ENCODE measurements at regions not wholly inside any gene's neighbourhood (a gene's known extent, or its start where the extent isn't known, plus 50 kb on each side); places are given as distances from the start of the nearest gene placed in this dataset.

GRCh38 chr12:77629141-77629540, 201.6 kb upstream of the NAV3 start:
- no peak for DNase-seq (ENCODE audit: low read depth in 2 of 2)

GRCh38 chr12:77625441-77625840, 205.3 kb upstream of the NAV3 start:
- no peak for DNase-seq (ENCODE audit: low read depth in 2 of 2)

- DNase-seq (ENCODE audit: low read depth in 2 of 2): no peak
Measured at GRCh38 chr12:77619425-77619824, 211.3 kb upstream of the NAV3 start.

GRCh38 chr12:77617818-77618217, 212.9 kb upstream of the NAV3 start:
- DNase-seq (ENCODE audit: low read depth in 2 of 2): no peak

- no peak for DNase-seq (ENCODE audit: low read depth in 2 of 2)
Measured at GRCh38 chr12:77615332-77615731, 215.4 kb upstream of the NAV3 start.

GRCh38 chr12:77613411-77613810, 217.3 kb upstream of the NAV3 start:
- no peak for DNase-seq (ENCODE audit: low read depth in 2 of 2)

GRCh38 chr12:77610446-77610845, 220.2 kb upstream of the NAV3 start:
- no peak for DNase-seq (ENCODE audit: low read depth in 2 of 2)

- no peak for DNase-seq (ENCODE audit: low read depth in 2 of 2)
Measured at GRCh38 chr12:77609016-77609415, 221.7 kb upstream of the NAV3 start.

GRCh38 chr12:77608271-77608824, 222.3 kb upstream of the NAV3 start:
- DNase-seq (ENCODE audit: low read depth in 2 of 2): no peak

- no peak for DNase-seq (ENCODE audit: low read depth in 2 of 2)
Measured at GRCh38 chr12:77606348-77606747, 224.3 kb upstream of the NAV3 start.

DNA sequence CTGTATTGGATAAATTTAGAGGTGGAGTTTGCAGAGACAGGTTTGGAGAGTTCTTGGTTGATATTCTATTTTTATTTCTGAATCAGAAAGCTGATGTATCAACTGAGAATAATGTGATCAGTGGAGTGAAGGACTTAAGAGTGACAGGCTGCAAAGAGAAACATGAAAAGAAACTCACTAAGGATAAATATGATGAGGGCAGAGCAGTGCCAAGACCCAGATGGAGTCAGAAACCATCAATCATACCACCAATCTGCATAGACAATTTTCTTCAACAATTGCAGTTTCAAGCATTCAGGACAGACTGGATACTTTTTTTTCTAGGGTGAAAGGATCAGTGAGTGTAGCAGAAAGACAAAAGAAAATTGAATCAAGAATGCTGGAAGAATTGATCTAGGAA, 226.7 kb upstream of the NAV3 start:
- no peak for DNase-seq (ENCODE audit: low read depth in 2 of 2)

DNA sequence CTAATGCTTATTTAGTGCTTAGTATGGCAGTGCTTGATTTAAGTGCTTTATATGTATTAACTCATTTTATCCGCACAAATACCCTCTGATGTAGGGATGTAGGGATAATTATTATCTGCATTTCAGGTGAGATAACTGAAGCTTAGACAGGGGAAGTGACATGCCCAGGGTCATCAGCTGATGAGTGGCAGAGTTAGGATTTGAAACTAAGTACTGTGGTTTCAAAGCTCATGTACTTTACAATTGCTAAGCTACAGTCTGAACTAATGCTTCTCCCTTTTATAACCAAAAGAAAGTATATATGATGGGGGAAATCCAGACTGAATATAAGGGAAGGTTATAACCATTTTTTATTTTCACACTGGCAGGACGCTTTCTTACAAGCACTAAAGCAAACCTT, 229.6 kb upstream of the NAV3 start:
- no peak for DNase-seq (ENCODE audit: low read depth in 2 of 2)

- no peak for DNase-seq (ENCODE audit: low read depth in 2 of 2)
Measured at GRCh38 chr12:77600468-77600843, 230.2 kb upstream of the NAV3 start.

- no peak for DNase-seq (ENCODE audit: low read depth in 2 of 2)
Measured at GRCh38 chr12:77599782-77600467, 230.8 kb upstream of the NAV3 start.

GRCh38 chr12:77594366-77594765, 236.3 kb upstream of the NAV3 start:
- no peak for DNase-seq (ENCODE audit: low read depth in 2 of 2)

DNA sequence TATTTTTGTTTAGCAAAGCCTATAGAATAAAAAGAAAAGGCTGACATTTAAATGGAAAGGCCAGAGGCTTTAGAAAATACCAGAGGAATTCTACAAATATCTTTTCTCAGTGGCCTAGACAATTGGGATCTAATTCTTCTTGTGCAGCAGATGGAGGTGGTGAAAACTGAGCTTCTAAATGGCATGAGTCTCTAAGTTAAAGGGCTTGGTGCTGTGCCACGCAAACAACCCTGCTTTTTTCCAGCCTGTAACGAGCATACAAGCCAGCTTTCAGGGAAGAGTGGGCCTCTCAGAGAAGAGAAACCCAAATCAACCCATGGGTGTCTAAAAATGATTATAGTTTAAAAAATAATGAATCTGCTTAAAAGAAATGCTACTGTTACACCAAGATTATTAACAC, 237.9 kb upstream of the NAV3 start:
- DNase-seq (ENCODE audit: low read depth in 2 of 2): no peak

GRCh38 chr12:77591959-77592743, 238.5 kb upstream of the NAV3 start:
- no peak for DNase-seq (ENCODE audit: low read depth in 2 of 2)

- no peak for DNase-seq (ENCODE audit: low read depth in 2 of 2)
Measured at GRCh38 chr12:77590306-77590705, 240.4 kb upstream of the NAV3 start.

DNA sequence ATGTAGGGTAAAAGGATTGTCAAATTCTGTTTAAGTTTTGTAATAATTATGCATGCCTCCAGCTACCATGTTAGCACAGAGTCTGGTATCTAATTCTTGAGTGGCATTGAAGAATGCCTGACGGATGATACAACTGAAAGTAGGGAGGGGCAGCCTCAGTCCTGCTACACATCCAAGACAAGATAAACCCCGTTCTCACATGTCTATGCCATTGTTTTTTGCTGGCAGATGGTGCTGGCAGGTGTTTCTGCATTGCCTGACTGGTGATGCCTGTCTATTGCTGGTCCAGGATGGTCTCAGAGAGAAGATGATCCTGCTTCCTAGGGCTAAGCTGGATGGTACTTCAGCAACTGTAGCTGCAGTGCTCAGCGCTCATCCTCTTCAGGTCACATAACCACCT, 245.8 kb upstream of the NAV3 start:
- DNase-seq (ENCODE audit: low read depth in 2 of 2): no peak

- DNase-seq (ENCODE audit: low read depth in 2 of 2): no peak
Measured at GRCh38 chr12:77578466-77579220, 252.1 kb upstream of the NAV3 start.

DNA sequence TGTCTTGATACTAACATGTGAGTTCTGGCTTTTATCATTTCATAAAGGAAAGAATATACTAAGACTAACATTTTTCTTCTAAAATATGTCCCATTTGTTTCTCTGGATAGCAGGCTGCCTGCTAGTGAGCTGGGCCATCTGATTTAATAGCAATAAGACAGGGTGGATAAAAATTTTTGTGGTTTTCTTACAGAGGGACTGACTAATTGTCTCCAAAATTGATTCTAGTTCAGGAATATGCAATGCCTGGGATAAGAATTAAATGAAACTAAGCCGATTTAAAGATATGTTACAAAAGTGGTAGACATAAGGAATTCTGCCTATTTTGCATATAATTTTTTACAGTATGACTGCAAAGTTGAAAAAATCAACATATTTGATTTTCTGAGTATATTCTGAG, 252.9 kb upstream of the NAV3 start:
- no peak for DNase-seq (ENCODE audit: low read depth in 2 of 2)

DNA sequence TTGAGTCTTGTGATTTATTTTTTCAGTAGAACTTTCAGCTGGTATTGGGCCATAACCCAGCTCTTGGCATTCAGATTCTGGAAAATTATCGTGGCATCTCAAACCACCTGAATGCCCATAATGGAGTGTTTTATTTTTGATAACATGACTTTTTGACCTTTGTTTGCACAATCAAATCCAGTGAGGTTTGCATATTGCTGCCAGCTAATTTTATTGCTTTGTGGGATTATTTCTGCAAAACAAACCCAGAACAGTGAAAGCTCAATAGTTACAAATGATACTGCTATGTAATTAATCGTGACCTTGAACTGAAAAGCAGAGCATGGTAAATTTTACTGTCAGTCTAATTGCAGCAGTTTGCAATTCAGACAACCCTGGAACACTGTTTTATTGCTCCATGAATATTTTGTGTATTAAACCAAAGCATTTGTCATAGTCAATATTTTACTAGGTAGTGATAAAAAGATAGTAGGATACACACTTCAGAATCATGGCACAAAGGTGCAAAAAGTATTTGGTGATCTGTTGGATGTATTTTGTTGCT, 255.2 kb upstream of the NAV3 start:
- DNase-seq (ENCODE audit: low read depth in 2 of 2): no peak
